HG03159 (cell line): ENCODE measurements at regions not wholly inside any gene's neighbourhood (a gene's known extent, or its start where the extent isn't known, plus 50 kb on each side); places are given as distances from the start of the nearest gene placed in this dataset.

Experiments
- ATAC-seq: cut with Tn5 transposase; IDR thresholded peaks from one replicate; pipeline ENCODE4 v1.9.1; 2021; ENCODE audit warnings: mild to moderate bottlenecking, moderate library complexity; ENCODE audit not compliant: unreplicated experiment

DNA sequence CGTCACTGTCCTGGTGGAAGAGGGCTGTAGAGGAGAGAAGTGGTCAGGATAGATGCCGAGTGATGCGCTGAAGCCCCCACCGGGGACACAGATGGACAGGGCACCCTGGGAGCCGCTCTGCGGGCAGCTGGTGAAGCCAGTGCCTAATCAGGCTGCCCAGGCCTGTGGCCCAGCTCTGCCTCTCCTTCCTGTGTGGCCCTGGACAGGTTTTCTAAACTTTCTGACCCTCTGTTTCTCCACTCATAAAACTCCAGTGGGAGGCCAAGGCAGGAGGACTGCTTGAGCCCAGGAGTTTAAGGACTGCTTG is 86.1 kb downstream of the C5orf15 start:
- no peak for ATAC-seq

DNA sequence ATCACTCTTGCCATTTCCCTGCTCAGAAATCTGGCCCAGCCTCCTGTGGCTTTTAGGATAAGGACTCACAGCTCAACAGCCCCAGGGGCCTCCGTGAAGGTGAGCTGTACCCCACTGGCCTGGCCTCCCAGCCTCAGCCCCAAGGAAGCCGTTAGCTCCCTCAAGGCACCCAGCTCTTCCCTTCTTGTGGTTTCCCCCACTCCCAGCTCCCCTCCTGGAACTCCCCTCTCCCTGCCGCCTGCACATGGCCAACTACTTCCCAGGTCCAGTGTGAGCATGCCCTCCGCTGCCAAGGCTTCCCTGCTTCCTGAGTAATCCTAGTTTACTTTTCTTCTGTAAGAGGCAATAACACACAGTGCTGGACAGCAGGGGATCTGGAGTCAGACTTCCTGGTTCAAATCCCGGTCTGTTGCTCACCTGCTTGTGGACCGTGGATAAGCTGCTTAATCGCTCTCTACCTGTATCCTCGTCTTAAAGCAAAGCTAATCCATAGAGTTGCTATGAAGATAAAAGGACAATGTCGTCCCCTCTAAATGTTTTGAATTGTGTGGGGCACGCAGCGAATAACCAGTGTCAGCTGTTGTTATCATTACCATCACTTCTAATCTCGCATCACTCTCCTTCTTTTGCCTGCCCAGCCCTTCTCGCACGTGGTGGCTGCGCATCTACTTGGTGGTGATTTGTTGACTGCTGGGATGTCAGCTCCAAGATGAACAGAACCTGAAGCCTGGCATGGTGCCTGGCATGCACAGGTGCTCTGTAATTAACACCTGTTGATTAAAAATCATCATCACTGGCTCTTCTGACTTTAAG is 86.6 kb downstream of the C5orf15 start:
- no peak for ATAC-seq

DNA sequence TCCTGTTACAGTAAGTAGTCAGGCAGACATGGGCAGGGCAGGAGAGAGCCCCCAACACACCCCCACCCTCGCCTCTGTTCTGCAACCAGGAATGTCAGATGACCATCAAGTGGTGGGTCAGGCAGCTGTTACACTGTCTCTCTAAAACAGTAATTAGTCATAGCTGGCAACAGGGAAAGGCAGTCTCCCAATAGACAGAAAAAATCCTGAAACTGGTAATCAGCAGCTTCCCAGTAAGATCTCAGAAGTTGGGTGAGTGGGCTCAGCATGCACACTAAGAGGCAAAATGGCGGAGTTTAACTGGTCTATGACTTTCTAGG is 90.2 kb downstream of the C5orf15 start:
- ATAC-seq = no peak

GRCh38 chr5:133877351-133878235 is 90.8 kb downstream of the C5orf15 start:
- no peak for ATAC-seq

DNA sequence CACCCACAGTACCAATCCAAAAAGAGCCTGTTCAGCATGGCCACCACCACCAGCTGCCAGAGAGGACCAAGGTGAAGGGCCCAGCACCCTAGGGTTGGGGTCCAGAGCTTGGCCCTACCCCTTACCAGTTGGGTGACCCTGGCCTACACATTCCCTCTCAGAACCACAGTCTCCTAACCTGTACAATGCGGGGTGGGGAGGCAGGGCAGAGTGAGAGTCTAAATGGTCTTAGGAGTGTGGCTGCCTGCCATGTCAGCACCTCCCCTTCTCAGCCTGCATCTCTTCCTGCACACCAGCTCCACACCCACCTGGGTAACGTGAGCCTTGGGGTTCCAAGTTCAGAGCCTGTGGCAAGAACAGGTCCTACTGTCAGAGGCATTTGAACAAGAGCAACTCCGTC is 92.2 kb downstream of the C5orf15 start:
- ATAC-seq = no peak

DNA sequence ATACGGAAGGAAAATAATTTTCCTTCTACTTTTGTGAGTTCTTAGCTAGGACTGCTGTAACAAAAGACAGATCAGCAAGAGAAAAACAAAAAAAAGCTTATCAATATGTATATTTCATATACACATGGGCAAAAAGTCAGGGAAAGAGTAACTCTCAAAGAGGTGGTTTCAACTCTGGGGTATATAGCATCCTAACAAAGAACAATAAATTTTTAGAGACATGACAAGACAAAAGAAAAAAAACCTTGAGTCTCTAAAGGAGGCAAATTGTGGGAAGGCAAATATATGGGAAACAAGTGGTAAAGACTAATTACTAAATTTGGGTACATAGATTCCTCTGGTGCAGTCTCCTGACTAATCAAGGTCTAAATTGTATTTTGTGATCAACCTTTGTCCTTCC is 93.2 kb downstream of the C5orf15 start:
- ATAC-seq = no peak

GRCh38 chr5:133873449-133873848 is 95.0 kb downstream of the C5orf15 start:
- ATAC-seq = no peak

DNA sequence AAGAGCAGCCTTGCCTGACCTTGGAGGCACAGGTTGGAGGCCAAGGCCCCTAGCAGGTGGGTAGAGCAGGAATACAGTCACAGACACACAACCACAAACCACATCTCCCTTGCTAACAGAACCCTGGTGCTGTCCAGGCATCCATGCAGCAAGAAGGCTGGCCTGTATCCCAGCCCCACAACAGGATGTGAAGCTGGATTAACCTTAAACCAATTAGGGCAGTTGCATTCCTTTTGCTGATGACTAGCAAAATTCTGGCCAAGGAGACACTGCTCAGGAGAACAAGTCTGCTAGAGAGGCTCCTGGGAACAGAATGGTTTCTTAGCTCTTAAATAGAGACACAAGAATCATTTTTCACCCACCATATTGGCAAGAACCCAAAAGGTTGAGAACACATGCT is 97.8 kb downstream of the C5orf15 start:
- ATAC-seq = no peak

DNA sequence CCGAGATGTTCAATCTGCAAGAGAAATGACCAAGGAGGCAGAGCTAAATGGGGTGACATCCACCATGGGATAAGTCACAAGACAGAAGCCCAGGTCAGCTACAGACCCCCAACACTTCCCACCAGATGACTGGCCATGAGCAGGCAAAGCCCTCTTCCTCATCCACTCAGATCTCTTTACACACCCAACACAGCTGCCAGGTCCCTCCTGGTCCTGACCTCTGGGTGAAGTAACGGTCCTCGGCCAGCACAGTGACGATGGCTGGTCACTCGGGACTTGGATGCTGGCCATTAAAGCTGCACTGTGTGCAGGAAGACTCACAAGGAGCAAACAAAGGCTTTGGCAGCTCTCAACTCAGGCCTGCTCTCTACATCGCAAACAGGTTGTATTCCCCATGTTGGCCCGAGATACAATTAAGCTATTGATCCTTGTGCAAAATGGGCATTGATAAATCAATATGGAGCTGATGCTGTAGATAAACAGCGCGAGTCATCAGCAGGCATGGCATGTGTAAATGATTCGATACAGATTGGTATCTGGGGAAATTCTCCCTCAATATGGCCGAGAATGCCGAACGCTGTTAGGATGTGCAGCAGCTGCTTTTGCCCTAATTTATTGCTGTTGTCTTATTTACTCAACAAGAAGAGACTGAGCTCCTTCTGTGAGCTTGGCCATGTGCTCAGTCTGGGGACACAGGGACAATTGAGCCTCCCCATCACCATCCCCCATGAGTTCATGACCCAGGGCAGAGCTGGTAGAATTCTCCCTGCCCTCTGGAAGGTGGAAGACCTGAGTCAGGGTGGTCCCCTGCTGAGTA is 98.7 kb downstream of the C5orf15 start:
- ATAC-seq = peak; percentile 10

DNA sequence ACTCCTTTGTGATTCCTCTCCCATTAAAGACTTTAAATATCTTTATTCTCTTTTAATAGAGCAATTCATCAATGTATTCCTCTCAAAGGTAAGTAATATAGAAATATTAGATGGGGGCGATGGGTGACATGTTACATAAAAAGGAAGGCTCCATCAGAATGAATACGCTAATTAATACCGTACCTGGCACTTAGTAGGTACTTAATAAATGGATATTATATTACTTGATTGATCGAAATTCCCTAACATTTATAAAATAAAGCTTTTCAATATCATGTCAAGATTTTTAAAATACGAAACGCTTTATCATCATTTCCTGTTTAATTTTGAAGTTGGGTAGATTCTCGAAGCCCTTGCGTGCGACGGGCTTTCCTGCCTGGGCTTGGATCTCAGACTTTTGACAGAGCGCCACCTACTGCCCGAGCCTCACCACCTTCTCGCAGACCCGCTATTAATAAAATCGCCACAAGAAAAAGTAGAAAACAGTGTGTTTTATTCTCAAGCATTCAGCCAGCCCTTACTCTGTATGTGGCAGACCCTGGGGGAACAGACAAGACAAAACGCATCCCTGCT is 99.4 kb downstream of the C5orf15 start:
- ATAC-seq = peak; percentile 53

DNA sequence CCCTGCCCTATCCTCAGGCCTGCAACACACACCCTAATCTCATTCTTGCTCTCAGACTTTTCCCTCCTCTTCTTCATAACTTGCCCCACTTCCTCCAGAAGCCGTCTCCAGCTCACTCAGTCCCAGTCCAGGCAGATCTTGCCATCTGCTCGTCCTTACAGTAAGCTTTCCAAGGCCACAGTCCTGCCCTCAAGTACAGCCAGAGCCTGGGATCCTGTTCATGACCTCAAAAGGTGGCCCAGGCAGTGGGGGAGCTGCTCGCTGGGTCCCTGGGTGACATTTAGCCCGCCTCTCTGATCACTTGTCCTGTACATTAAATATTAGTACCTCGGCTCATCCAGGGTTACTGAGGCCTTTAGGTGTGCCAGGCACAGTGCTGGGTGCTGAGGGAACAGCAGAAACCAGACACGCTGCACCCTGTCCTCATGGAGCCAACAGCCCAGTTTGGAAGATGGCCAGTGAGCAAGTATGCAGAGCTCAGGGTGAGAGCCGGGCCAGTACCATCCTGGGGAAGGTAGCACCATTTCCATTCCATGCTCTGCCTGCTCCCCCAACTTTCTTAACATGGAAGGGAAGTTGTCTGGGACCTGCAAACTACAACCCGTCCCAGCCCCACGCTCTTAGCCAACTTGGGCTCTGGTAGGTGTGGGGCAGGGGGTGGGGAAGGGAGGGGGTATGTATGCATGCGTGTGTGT is 100.4 kb downstream of the C5orf15 start:
- no peak for ATAC-seq

GRCh38 chr5:133867341-133867740 is 101.1 kb downstream of the C5orf15 start:
- no peak for ATAC-seq

DNA sequence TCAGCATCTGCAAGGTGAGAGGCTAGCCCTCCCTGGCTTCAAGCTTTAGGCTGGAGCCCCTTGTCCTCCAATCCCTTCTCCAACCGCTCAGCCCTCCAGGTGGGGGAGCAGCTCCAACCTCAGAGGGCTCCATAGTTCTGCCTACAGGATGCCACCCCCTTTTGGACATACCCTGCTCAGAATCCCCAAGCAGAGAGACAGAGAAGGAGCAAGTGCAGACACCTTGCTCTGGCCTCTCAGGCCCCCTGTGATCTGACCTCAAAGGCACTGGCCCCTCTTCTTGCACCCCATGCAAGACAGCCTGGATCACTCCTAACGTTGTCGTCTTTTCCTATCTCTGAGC is 101.6 kb downstream of the C5orf15 start:
- ATAC-seq = no peak

DNA sequence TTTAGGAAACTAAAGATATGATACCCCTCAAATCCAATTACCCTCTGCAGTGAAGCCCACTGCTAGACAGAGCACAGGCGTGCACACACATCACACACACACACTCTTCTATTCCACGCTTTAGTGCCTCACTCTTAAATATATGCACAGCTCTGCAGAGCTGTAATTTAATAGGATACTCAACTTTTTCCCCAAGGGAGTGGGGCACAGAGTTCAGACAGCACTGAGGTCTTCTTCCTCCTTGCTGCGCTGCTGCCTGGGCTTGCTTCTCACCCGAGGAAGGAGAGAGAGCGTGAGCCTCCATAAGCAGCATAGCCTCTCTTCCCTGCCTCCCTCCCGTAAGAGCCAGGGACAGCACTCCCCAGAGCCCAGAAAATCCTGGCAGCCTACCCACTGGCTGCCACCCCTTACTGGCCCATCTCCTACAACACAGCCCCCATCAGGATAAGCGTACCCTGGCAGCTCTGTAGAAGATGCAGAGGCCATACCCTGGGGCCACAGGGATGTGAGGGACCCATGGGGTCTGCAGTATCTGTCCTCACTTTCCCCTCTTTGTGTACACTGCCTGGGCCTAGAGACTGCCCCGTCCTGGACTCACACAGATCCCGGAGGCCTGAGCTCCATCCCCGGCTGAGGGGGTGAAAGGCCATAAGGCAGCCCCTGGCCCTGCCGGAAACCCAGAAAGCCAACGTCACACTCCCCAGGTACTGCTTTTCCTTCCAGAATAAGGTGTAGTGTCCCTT is 102.1 kb downstream of the C5orf15 start:
- ATAC-seq = no peak

- ATAC-seq = no peak
These were observed 103.3 kb downstream of the C5orf15 start for GRCh38 chr5:133865113-133865512.

DNA sequence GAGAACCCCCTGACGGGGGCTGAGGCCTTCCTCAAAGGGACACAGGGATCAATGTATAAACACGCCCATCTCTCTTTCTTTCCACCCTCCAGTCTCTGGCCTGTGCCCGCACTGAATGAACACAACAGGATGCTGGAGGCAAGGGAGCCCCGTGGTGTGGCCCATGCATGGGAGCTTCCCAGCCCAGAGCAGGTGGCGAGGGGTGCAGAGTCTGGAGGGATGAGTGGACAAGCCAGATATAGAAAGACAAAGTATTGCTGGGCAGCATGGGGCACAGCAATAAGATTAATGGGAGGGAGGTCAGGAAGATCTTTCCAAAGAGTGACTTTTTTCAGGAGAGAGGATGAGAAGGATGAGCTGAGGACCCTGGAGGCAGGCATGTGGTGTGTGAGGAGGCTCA is 103.7 kb downstream of the C5orf15 start:
- no peak for ATAC-seq

GRCh38 chr5:133863857-133864585 is 104.4 kb downstream of the C5orf15 start:
- ATAC-seq = no peak

DNA sequence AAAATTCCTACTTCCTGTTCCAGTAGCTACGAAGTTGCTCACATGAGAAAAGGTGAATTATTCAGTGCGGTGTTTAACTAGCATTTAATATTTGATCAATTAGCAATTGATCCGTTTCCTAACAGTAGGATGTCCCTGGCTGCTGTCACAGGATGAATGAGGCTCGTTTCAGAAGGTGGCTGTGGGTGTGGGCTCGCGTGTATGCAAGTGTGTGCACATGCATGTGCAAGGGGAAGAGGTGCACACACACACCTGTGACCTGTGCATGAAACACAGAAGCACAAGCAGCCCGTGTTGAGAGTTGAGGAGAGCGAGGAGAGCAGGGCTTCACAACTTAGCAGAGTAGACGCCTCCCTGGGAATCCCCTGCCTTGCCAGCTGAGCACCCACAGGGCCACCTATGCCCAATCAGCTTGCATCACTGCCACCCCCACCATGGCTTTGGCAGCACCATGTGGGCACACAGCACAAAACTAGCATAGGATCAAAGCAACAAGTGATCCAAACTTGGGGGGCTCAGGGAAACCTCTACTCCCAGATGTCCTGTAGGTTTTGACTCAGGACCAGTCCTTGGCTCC is 107.2 kb downstream of the C5orf15 start:
- ATAC-seq = no peak

- no peak for ATAC-seq
These were observed 109.4 kb downstream of the C5orf15 start for GRCh38 chr5:133859073-133859472.
